Activated naive CD8-positive, alpha-beta T cell treated with anti-CD3 and anti-CD28 coated beads, Interleukin-2, amount 50 U/mL, for 24 hours (primary cell): ENCODE measurements at regions not wholly inside any gene's neighbourhood (a gene's known extent, or its start where the extent isn't known, plus 50 kb on each side); places are given as distances from the start of the nearest gene placed in this dataset.

Experiments
- ATAC-seq: fragments of 150-1000 bp; cut with Tn5 transposase; one replicate; pipeline ENCODE4 v1.10.0; 2021
- DNase-seq: peaks from one replicate; pipeline ENCODE4 v3.0.0; 2021
- H3K27ac Mint-ChIP-seq: one replicate; pipeline ENCODE4 v1.8.0; 2021; ENCODE audit warnings: mild to moderate bottlenecking, mixed read lengths
- H3K27me3 Mint-ChIP-seq: one replicate; pipeline ENCODE4 v1.8.0; 2021; ENCODE audit warnings: mixed read lengths
- H3K36me3 Mint-ChIP-seq: one replicate; pipeline ENCODE4 v1.8.0; 2021; ENCODE audit warnings: low read depth, mixed read lengths
- H3K4me1 Mint-ChIP-seq: one replicate; pipeline ENCODE4 v1.8.0; 2021; ENCODE audit warnings: mixed read lengths
- H3K4me3 Mint-ChIP-seq: one replicate; pipeline ENCODE4 v1.8.0; 2021; ENCODE audit warnings: mild to moderate bottlenecking, moderate library complexity, mixed read lengths
- H3K9me3 Mint-ChIP-seq: one replicate; pipeline ENCODE4 v1.8.0; 2021; ENCODE audit warnings: mixed read lengths

DNA sequence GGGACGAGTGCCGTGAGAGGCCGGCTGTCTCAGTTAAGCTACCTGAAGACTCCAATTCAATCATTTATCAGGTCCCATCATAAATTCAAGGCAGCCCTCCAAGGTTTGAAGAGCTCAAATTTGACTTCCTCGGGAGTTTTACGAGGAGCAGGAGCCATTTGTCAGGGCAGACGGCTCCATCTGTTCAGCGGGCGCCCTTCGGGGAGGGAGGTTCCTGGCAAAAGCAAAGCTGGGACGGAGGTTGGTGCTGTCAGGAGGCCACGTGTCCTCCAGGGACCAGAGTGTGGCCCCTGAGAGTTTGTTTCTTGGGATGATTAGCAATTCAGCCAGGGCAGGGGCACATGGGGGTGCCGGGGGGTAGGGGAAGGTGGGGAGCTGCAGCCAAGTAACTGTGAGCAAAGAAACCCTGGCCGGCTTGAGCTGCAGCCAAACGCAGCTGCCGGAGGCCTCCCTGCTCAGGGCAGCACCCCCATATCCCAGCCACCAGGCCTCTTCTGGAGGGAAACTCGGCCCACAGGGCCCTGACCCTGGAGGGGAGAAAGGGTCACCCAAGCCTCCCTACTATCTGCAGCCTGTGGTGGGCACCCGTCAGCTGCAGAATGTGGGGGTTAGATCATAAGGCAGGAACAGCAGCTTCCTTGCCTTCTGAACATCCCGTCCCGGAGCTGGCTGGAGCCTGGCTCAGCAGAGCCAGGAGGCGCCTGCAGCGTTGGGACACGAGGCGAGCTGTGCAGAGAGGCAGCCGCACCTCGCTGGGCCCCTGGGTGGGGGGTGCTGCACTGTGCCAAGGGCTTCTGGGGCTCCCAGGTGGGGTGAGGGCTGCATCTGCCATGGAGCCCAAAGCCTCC lies 63.6 kb upstream of the GATA5 start:
- Mint-ChIP-seq H3K27me3 (no peaks in the 10 kb centered on the region), H3K9me3 (peaks cover 2% of the 10 kb centered on the region), H3K4me3 (no peak overlapping the region), H3K4me1 (no peaks in the 10 kb centered on the region), H3K36me3 (no peaks in the 10 kb centered on the region), H3K27ac (no peak overlapping the region)
- ATAC-seq (no peak), DNase-seq (no peak)

DNA sequence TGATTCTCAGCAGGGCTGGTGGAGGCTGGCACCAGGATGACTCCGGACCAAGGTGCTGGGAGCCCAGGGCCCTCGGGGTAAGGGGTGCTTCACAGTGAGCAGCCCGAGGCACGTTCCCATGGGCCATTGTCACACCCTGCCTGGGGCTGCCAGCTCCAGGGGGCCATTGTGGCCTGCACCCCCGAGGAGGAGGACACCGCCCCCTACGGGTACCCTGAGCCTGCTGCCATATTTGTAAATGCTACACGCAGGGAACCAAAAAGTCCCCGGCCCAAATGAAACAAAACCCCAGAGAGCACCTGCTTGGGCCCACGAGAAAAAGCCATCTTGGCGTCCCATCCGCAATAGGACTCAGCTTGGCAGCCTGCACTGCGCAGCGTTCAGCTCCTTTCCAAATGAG lies 64.7 kb upstream of the GATA5 start:
- Mint-ChIP-seq H3K9me3 (peaks cover 4% of the 10 kb centered on the region), H3K36me3 (no peaks in the 10 kb centered on the region), H3K4me3 (no peak overlapping the region), H3K27ac (no peak overlapping the region), H3K27me3 (no peaks in the 10 kb centered on the region), H3K4me1 (no peaks in the 10 kb centered on the region)
- ATAC-seq = no peak
- no peak for DNase-seq

DNA sequence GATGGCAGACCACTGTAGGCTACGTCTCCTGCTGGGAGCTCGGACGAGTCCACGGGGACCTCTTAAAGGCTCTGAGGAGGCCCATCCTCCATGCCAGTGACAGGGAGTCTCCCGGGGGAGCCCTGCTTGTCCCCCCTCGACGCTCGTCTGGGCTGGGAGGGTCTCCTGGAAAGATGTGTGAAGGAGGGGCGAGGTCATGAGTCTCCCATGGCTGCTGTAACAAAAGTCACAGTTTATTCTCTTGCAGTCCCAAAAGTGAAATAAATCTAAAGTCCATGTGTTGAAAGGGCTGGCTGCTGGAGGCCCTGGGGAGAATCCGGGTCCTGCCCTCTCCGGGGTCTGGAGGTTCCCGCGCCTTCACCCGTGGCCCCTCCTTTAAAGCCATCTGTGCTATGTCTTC lies 67.1 kb upstream of the GATA5 start:
- H3K9me3 Mint-ChIP-seq = peaks cover 4% of the 10 kb centered on the region
- H3K27ac Mint-ChIP-seq = no peak overlapping the region
- H3K4me1 Mint-ChIP-seq = no peaks in the 10 kb centered on the region
- no peaks in the 10 kb centered on the region for H3K36me3 Mint-ChIP-seq
- no peak overlapping the region for H3K4me3 Mint-ChIP-seq
- no peak for ATAC-seq
- no peak for DNase-seq
- H3K27me3 Mint-ChIP-seq = peaks cover 5% of the 10 kb centered on the region

DNA sequence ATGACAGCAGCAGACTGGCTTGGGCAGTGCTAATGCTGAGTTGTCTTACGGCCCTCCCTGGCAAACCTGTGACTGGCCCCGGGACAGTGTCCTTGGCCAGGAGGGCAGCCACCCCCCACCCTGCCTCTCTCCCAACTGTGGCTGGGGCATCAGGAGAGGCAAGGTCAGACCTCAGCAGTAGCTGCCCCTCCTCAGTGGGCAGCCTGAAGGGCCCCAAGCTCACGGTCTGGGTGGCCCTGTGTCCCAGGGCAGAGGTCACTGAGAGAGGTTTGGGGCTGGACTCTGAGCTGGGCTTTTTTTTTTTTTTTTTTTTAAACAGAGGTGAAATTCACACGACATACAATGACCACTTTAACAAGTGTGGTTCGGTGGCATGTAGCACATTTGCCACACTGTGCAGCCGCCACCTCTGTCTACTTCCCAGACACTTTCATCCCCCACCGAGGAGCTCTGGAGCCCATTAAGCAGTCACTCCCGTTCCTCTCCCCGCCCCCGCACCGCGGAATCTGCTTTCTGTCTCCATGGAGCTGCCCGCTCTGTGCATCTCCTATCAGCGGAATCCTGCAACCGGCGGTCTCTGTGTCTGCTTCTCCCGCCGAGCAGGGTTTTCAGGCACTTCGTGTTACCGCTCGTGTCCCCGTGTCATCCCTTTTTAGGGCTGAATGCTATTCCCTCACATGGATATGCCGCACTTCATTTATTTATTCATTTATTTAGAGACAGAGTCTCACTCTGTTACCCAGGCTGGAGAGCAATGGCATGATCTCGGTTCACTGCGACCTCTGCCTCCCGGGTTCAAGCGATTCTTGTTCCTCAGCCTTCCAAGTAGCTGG lies 67.9 kb upstream of the GATA5 start:
- no peak overlapping the region for H3K4me3 Mint-ChIP-seq
- H3K27ac Mint-ChIP-seq = no peak overlapping the region
- H3K9me3 Mint-ChIP-seq = peaks cover 4% of the 10 kb centered on the region
- no peaks in the 10 kb centered on the region for H3K4me1 Mint-ChIP-seq
- peaks cover 5% of the 10 kb centered on the region for H3K27me3 Mint-ChIP-seq
- DNase-seq (no peak), ATAC-seq (no peak)
- H3K36me3 Mint-ChIP-seq = no peaks in the 10 kb centered on the region

DNA sequence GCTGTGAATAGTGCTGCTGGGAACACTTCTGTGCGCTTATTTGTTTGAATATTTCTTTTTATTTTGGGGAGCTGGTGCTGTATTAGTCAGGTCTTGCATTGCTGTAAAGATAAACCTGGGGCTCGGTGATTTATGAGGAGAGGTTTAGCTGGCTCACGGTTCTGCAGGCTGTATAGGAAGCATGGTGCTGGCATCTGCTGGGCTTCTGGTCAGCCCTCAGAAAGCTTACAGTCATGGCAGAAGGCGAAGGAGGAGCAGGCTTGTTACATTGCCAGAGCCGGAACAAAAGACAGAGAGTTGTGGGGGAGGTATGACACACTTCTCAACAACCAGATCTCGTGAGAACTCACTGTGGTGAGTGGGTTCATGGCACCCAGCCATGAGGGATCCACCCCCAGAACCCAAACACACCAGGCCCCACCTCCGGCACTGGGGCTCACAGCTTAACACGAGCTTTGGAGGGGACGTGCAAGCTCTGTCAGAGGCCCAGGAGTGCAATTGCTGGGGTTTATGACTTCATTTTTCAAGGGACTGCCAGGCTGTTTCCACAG lies 68.8 kb upstream of the GATA5 start:
- Mint-ChIP-seq H3K4me1 (no peaks in the 10 kb centered on the region), H3K4me3 (no peak overlapping the region), H3K36me3 (no peaks in the 10 kb centered on the region), H3K27me3 (peaks cover 10% of the 10 kb centered on the region), H3K27ac (no peak overlapping the region), H3K9me3 (peaks cover 4% of the 10 kb centered on the region)
- DNase-seq (no peak), ATAC-seq (no peak)

DNA sequence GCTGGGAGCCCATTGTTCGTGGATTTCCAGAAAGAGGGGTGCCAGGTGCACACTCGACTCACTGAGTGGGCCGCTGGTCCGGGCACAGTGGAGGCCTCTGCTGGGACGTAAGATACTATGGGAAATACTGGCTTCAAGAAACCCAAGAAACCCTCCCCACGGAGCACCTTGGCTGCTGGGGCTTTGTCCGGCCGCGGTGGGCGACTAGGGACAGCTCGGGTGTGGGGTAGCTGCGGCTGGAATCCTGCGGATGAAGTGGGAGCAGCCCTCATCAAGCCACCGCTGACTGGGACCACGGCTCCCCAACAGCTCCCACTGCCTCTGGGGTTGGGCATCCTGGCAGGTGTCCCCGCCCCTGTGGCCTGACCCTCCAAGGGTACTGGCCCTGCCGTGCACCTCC lies 69.5 kb upstream of the GATA5 start:
- H3K4me1 Mint-ChIP-seq = no peaks in the 10 kb centered on the region
- H3K4me3 Mint-ChIP-seq = no peak overlapping the region

DNA sequence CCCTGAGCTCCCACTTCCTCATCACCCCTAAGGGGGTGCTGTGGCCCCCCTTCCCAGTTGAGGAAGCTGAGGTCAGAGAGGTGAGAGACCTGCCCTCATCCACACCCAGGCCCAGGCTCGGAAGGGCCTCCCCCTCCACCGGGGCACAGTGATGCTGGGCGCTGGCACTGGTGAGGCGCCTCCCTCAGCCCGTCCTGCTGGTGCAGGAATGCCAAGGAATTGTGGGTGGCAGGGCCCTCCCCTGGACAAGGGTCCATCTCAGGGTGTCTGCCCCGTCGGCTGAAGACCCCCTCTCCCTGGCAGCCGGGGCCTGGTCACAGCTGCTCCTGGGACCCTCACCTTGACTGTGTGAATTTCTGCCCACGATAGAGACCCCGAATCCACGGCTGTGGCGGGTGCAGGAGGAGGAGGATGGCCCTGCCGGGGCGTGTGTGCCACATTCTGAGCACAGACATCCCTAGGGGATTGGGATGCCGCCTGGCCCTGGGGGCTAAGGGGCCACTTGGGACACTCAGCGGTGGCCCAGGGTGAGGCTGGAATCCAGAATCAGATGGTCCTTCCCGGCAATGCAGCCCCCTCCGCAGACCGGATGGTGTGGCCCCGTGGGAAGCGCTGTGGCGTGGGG lies 70.2 kb upstream of the GATA5 start:
- no peak for ATAC-seq
- H3K4me1 Mint-ChIP-seq = peaks cover 4% of the 10 kb centered on the region
- H3K4me3 Mint-ChIP-seq = no peak overlapping the region
- H3K27me3 Mint-ChIP-seq = peaks cover 14% of the 10 kb centered on the region
- H3K9me3 Mint-ChIP-seq = peaks cover 4% of the 10 kb centered on the region
- no peaks in the 10 kb centered on the region for H3K36me3 Mint-ChIP-seq
- no peak overlapping the region for H3K27ac Mint-ChIP-seq
- DNase-seq = no peak

More for the DNA sequence above, 69.5 kb upstream of the GATA5 start:
- no peak for ATAC-seq
- Mint-ChIP-seq H3K27me3 (peaks cover 10% of the 10 kb centered on the region), H3K9me3 (peaks cover 4% of the 10 kb centered on the region), H3K27ac (no peak overlapping the region), H3K36me3 (no peaks in the 10 kb centered on the region)
- no peak for DNase-seq

DNA sequence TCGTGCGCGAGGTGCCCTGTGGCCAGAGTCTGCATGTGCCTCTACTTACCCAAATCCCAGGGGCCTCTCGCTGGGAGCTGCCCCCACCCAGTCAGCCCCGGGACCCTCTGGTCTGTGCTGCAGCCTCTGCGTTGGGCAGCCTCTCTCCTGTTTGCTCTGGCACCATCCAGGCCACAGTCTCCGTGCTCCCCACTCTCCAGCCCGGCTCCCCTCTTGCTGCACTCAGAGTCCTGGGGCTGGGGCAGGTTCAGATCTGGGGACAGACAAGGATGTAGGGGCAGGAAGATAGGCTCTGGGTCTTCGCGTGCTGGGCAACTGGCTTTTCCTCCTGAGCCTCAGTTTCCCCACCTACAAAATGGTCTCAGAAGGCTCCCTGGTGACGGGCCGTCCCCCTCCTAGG lies 70.8 kb upstream of the GATA5 start:
- Mint-ChIP-seq H3K9me3 (peaks cover 4% of the 10 kb centered on the region), H3K4me3 (no peak overlapping the region), H3K36me3 (no peaks in the 10 kb centered on the region), H3K27me3 (peaks cover 14% of the 10 kb centered on the region), H3K27ac (no peak overlapping the region), H3K4me1 (peaks cover 4% of the 10 kb centered on the region)
- ATAC-seq (no peak), DNase-seq (no peak)

DNA sequence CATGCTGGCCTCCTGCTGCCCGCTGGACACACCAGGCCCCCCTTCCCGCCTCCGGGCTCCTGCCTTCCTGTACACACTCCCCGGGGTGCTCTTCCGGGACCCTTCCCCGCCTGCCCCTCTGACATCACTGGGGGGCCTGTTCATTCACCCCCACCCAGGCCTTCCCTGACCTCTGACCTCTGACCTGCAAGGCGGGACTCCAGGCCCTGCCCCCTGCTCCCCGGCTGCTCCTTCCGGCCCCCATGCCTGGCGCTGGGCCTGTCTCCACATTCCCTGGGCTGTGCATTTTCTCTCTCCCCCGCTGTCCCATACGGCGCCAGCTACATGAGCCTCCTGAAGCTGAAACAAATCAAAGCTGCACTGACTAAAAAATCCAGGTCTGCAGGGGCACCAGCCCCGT lies 71.6 kb upstream of the GATA5 start:
- H3K27ac Mint-ChIP-seq = no peak overlapping the region
- no peaks in the 10 kb centered on the region for H3K36me3 Mint-ChIP-seq
- DNase-seq (no peak), ATAC-seq (no peak)
- H3K4me3 Mint-ChIP-seq = no peak overlapping the region
- H3K9me3 Mint-ChIP-seq = peaks cover 4% of the 10 kb centered on the region
- H3K27me3 Mint-ChIP-seq = peaks cover 19% of the 10 kb centered on the region
- H3K4me1 Mint-ChIP-seq = peaks cover 6% of the 10 kb centered on the region

DNA sequence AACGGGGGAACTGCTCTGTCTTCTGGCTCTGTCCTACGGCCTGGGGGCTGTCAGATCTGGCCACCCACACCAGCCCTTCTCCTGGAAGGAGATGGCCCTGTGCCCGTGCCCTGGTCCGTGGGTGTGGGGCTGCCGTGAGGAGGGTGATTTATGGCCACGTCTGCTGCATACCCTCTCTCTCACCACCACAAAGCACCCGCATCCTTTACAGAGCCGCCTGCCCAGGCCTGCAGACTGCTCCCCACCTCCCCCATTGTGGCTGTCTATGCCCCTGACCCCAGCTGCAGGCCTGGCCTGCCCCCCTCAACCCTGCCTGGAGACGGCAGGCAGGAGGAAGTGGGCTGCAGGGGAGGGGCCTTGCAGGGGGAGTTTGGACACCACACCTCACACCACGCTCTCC lies 72.7 kb upstream of the GATA5 start:
- DNase-seq (no peak), ATAC-seq (no peak)
- H3K4me3 Mint-ChIP-seq = no peak overlapping the region
- peaks cover 4% of the 10 kb centered on the region for H3K9me3 Mint-ChIP-seq
- no peak overlapping the region for H3K27ac Mint-ChIP-seq
- H3K4me1 Mint-ChIP-seq = peaks cover 8% of the 10 kb centered on the region
- H3K27me3 Mint-ChIP-seq = peaks cover 24% of the 10 kb centered on the region
- H3K36me3 Mint-ChIP-seq = no peaks in the 10 kb centered on the region

DNA sequence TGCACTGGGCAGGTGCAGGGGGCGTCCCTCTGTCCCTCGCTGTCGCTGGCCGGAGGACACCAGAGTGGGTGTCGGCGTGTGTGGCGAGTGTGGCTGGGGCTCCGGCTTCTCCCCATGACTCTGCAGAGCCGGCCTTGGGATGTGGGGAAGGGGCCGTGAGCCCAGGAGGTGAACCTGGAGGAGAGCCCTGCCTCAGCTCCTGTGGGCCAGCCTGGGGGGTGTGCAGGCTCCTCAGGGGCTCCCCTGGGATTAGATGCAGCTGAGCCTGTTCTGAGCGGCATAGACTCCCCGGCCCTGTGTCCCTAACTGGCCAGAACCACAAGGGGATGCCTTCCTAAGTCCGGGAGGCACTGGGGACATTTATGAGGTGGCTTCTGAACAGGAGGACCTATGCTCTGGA lies 73.2 kb upstream of the GATA5 start:
- peaks cover 27% of the 10 kb centered on the region for H3K27me3 Mint-ChIP-seq
- H3K9me3 Mint-ChIP-seq = peaks cover 4% of the 10 kb centered on the region
- no peak overlapping the region for H3K4me3 Mint-ChIP-seq
- no peak overlapping the region for H3K27ac Mint-ChIP-seq
- peaks cover 8% of the 10 kb centered on the region for H3K4me1 Mint-ChIP-seq
- no peaks in the 10 kb centered on the region for H3K36me3 Mint-ChIP-seq
- no peak for DNase-seq
- no peak for ATAC-seq

DNA sequence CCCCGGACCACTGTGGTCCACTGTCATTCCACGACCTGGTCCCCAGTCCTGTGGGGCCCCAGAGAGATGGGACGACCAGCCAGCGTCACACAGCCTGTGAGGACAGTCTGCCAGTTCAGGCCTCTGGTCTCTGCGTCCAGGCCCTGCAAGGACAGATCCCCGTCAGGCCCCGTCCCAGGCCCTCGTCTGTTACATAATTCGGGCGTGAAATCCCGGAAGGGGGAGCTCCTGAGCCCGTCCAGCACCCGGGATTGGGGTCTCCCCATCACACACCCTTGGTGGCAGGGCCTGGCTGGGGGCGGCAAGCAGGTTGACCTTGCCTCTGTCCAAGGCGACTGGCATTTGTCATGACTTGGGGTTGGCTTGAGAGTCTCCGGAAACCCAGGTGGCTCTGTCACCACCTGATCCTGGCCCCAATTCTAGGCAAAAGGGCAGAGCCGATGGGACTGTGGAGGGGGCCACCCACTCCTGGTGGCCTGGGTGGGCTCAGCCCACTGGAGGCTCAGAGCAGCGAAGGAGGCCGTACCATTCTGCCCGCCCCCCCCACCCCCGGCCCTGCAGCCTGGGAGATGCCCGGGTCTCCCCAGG lies 73.8 kb upstream of the GATA5 start:
- Mint-ChIP-seq H3K36me3 (no peaks in the 10 kb centered on the region), H3K27me3 (peaks cover 27% of the 10 kb centered on the region), H3K27ac (no peak overlapping the region), H3K4me1 (peaks cover 8% of the 10 kb centered on the region), H3K9me3 (peaks cover under 1% of the 10 kb centered on the region), H3K4me3 (no peak overlapping the region)
- DNase-seq (no peak), ATAC-seq (no peak)

DNA sequence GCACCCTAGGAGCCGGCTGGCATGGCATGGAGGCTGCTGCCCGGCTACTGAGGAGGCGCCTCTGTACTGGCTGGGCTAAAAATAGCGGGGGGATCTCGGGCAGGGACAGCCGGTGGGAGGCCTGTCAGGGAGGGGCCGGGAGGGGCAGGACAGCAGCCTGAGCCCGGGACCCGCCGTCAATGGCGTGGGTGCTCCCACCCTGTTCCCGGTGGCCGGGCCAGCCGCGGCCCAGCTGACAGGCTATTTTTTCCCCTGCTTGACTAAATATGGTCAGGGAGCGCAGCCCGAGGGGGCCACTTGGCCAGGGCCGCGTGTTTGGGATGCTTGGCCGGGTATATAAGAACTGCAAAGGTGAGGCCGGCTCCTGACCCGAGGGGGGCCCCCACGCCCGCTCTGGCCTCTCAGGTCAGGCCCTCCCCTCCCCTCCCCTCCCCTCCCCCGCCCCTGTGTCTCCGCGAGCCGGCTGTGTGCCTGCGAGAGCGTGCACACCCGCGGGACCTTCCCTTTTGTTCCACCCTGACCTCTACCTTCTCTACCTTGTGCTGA lies 74.4 kb upstream of the GATA5 start:
- Mint-ChIP-seq H3K27ac (no peak overlapping the region), H3K9me3 (no peaks in the 10 kb centered on the region), H3K36me3 (no peaks in the 10 kb centered on the region), H3K4me3 (peak overlapping the region; percentile 49), H3K4me1 (peaks cover 8% of the 10 kb centered on the region), H3K27me3 (peaks cover 27% of the 10 kb centered on the region)
- DNase-seq (no peak), ATAC-seq (no peak)
